ENCODE measurements at regions not wholly inside any gene's neighbourhood (a gene's known extent, or its start where the extent isn't known, plus 50 kb on each side); places are given as distances from the start of the nearest gene placed in this dataset.

GRCh38 chr13:64774915-64775314, 2455.2 kb downstream of the PCDH9 start:
- Histone ChIP-seq H3K9ac (ENCODE audit: low read depth, low read length) (no peak overlapping the region), H4K8ac (ENCODE audit: low read depth in 2 of 2, low read length in 2 of 2) (no peak overlapping the region), H2BK15ac (ENCODE audit: low read depth, low read length) (no peak overlapping the region), H3K4me1 (ENCODE audit: control insufficient read depth, insufficient read depth, low read length) (no peaks in the 10 kb centered on the region), H3K9me1 (ENCODE audit: insufficient read depth, low read length) (no peaks in the 10 kb centered on the region), H2BK120ac (ENCODE audit: low read depth, low read length) (no peak overlapping the region), H3K4me3 (ENCODE audit: insufficient read depth, low read depth, low read length) (no peak overlapping the region), H3K23ac (ENCODE audit: low read depth, low read length) (no peak overlapping the region), H4K5ac (ENCODE audit: low read depth, low read length) (no peak overlapping the region), H3K79me1 (ENCODE audit: low read depth in 1 of 2, low read length in 2 of 2) (no peaks in the 10 kb centered on the region), H4K91ac (ENCODE audit: insufficient read depth, low read depth, low read length) (no peak overlapping the region), H3K4me2 (ENCODE audit: low read depth, low read length) (no peak overlapping the region), H3K18ac (ENCODE audit: low read depth, low read length) (no peak overlapping the region), H3K14ac (replicated peaks; ENCODE audit: low read depth, low read length) (no peak overlapping the region), H4K20me1 (ENCODE audit: insufficient read depth, low read length) (no peaks in the 10 kb centered on the region), H3K27me3 (ENCODE audit: control insufficient read depth, insufficient read depth, low read length) (no peaks in the 10 kb centered on the region), H3K27ac (ENCODE audit: insufficient read depth, low read length) (no peak overlapping the region), H3K56ac (ENCODE audit: extremely low read depth, insufficient read depth, low read length) (no peak overlapping the region), H3K36me3 (ENCODE audit: control insufficient read depth, insufficient read depth, low read length) (no peaks in the 10 kb centered on the region), H2BK20ac (ENCODE audit: low read depth, low read length) (no peak overlapping the region), H2AFZ (replicated peaks; ENCODE audit: low read length, poor library complexity) (no peak overlapping the region), H2AK5ac (ENCODE audit: low read depth, low read length) (no peak overlapping the region), H2AK9ac (replicated peaks; ENCODE audit: low read depth, low read length, poor library complexity) (no peak overlapping the region), H2BK5ac (ENCODE audit: low read depth, low read length, poor library complexity, severe bottlenecking) (no peak overlapping the region), H3K9me3 (ENCODE audit: control insufficient read depth, insufficient read depth, low read length) (no peaks in the 10 kb centered on the region), H3K4ac (ENCODE audit: low read depth, low read length) (no peak overlapping the region)
- POLR2A ChIA-PET (ENCODE audit: unreplicated experiment): no interaction called here
- no TSS peak for BruUV-seq (replicated peaks)
- dilution Hi-C loops (cut with HindIII; ENCODE audit: low sequenced_read_pairs, unreplicated experiment) (no loop called here), intact Hi-C loops (cut with micrococcal nuclease) (no loop called here), in situ Hi-C loops (cut with MboI; ENCODE audit: low sequenced_read_pairs) (no loop called here)
- DNase-seq (no peak), ATAC-seq (ENCODE audit: low read depth) (no peak)
- TF ChIP-seq RFX5 (IDR thresholded peaks at IDR 0.05; ENCODE audit: low read depth, low read length): no peak
- TF ChIP-seq RAD21 (IDR thresholded peaks at IDR 0.05; ENCODE audit: low read length): no peak
- no peak for TF ChIP-seq RCOR1 (IDR thresholded peaks at IDR 0.05; ENCODE audit: insufficient replicate concordance, low read length)
- TF ChIP-seq CEBPB (IDR thresholded peaks at IDR 0.05; ENCODE audit: low read depth, low read length): no peak
- no peak for TF ChIP-seq NFE2L2 (IDR thresholded peaks at IDR 0.05; ENCODE audit: low read depth, low read length)
- TF ChIP-seq SMC3 (IDR thresholded peaks at IDR 0.05; ENCODE audit: low read depth, low read length): no peak
- no peak for TF ChIP-seq CHD1 (IDR thresholded peaks at IDR 0.05; ENCODE audit: low read depth, low read length)
- no peak for TF ChIP-seq POLR2A (IDR thresholded peaks at IDR 0.05; ENCODE audit: low read depth, low read length)
- TF ChIP-seq MXI1 (IDR thresholded peaks at IDR 0.05; ENCODE audit: borderline replicate concordance, low read depth, low read length): no peak
- TF ChIP-seq USF2 (IDR thresholded peaks at IDR 0.05; ENCODE audit: low read depth, low read length): no peak
- TF ChIP-seq MAFK (IDR thresholded peaks at IDR 0.05; ENCODE audit: low read depth, low read length): no peak
- no peak for TF ChIP-seq MAZ (IDR thresholded peaks at IDR 0.05; ENCODE audit: borderline replicate concordance, low read depth, low read length)
- no peak for TF ChIP-seq BHLHE40 (IDR thresholded peaks at IDR 0.05; ENCODE audit: low read depth, low read length)
- TF ChIP-seq FOS (IDR thresholded peaks at IDR 0.05; ENCODE audit: low read depth, low read length): no peak
- TF ChIP-seq, protein P1, sequence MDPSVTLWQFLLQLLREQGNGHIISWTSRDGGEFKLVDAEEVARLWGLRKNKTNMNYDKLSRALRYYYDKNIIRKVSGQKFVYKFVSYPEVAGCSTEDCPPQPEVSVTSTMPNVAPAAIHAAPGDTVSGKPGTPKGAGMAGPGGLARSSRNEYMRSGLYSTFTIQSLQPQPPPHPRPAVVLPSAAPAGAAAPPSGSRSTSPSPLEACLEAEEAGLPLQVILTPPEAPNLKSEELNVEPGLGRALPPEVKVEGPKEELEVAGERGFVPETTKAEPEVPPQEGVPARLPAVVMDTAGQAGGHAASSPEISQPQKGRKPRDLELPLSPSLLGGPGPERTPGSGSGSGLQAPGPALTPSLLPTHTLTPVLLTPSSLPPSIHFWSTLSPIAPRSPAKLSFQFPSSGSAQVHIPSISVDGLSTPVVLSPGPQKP (IDR thresholded peaks at IDR 0.05; ENCODE audit: borderline replicate concordance, low read depth, low read length): no peak
- no CpG with 5 or more reads among the region's 1 CpG for WGBS, 2 experiments (ENCODE audit: extremely low coverage in 2 of 2, insufficient read length in 1 of 2)
- CTCF ChIA-PET: interaction anchor here (0.6 kb wide), 1 partner anchor 14 kb away, joined by 4 read pairs; no protein-coding TSS in a partner anchor
